Large intestine (tissue), 3 donors: ENCODE measurements at regions not wholly inside any gene's neighbourhood (a gene's known extent, or its start where the extent isn't known, plus 50 kb on each side); places are given as distances from the start of the nearest gene placed in this dataset.

ENCODE experiments used
- DNase-seq, 2 donors: peaks; one replicate each; pipeline versions ENCODE4 v3.0.0 to v3.0.0-alpha.2; 2013
- H3K27ac ChIP-seq: one replicate; pipeline ENCODE4 v1.5.1; 2013; ENCODE audit warnings: low read length
- H3K27me3 ChIP-seq: 2 replicates; pipeline ENCODE4 v1.6.1; 2013; ENCODE audit warnings: low read length; ENCODE audit not compliant: control insufficient read depth, insufficient read depth
- H3K36me3 ChIP-seq: 2 replicates; pipeline ENCODE4 v1.6.1; 2013; ENCODE audit warnings: low read length; ENCODE audit not compliant: control insufficient read depth, insufficient read depth
- H3K4me1 ChIP-seq: one replicate; pipeline ENCODE4 v1.6.1; 2013; ENCODE audit warnings: low read length; ENCODE audit not compliant: control insufficient read depth, insufficient read depth
- H3K4me3 ChIP-seq: one replicate; pipeline ENCODE4 v1.5.1; 2013; ENCODE audit warnings: low read length
- H3K9me3 ChIP-seq: one replicate; pipeline ENCODE4 v1.6.1; 2013; ENCODE audit warnings: mild to moderate bottlenecking, low read depth, low read length, moderate library complexity; ENCODE audit not compliant: control insufficient read depth
- WGBS: methylation state at CpG from one replicate; pipeline ENCODE4 v1.1.5; 2013; ENCODE audit warnings: low lambda C conversion rate; ENCODE audit not compliant: insufficient coverage; 5-methylcytosine and 5-hydroxymethylcytosine counted together

- H3K27ac ChIP-seq = no peak overlapping the region
- H3K9me3 ChIP-seq = no peaks in the 10 kb centered on the region
- no peaks in the 10 kb centered on the region for H3K27me3 ChIP-seq
- no peaks in the 10 kb centered on the region for H3K36me3 ChIP-seq
- H3K4me3 ChIP-seq = no peak overlapping the region
- no peak for DNase-seq
- H3K4me1 ChIP-seq = no peaks in the 10 kb centered on the region
These were observed 345.4 kb downstream of the COL12A1 start for GRCh38 chr6:74860456-74860855.

GRCh38 chr6:74857157-74857556 lies 348.7 kb downstream of the COL12A1 start:
- H3K36me3 ChIP-seq = no peaks in the 10 kb centered on the region
- H3K27me3 ChIP-seq = no peaks in the 10 kb centered on the region
- no CpG with 5 or more reads among the region's 3 CpGs for WGBS
- no peak overlapping the region for H3K27ac ChIP-seq
- no peaks in the 10 kb centered on the region for H3K4me1 ChIP-seq
- no peak for DNase-seq
- H3K4me3 ChIP-seq = no peak overlapping the region
- no peaks in the 10 kb centered on the region for H3K9me3 ChIP-seq

- no peak overlapping the region for H3K4me3 ChIP-seq
- H3K9me3 ChIP-seq = no peaks in the 10 kb centered on the region
- H3K36me3 ChIP-seq = no peaks in the 10 kb centered on the region
- no peak for DNase-seq
- H3K27ac ChIP-seq = no peak overlapping the region
- H3K27me3 ChIP-seq = no peaks in the 10 kb centered on the region
- no peaks in the 10 kb centered on the region for H3K4me1 ChIP-seq
These were observed 351.9 kb downstream of the COL12A1 start for GRCh38 chr6:74853991-74854390.

- Histone ChIP-seq H3K27me3 (no peaks in the 10 kb centered on the region), H3K9me3 (no peaks in the 10 kb centered on the region), H3K27ac (no peak overlapping the region), H3K36me3 (no peaks in the 10 kb centered on the region), H3K4me3 (no peak overlapping the region), H3K4me1 (no peaks in the 10 kb centered on the region)
- no peak for DNase-seq
- 42% methylated on average over 2 of the region's 2 CpGs for WGBS
These were observed 354.3 kb downstream of the COL12A1 start for GRCh38 chr6:74851596-74851995.

- WGBS = 67% methylated on average over 1 of the region's 3 CpGs
- no peak for DNase-seq
These were observed 364.9 kb downstream of the COL12A1 start for GRCh38 chr6:74840953-74841352.

GRCh38 chr6:74834967-74835366 lies 370.9 kb downstream of the COL12A1 start:
- 100% methylated on average over 1 of the region's 1 CpG for WGBS

More at GRCh38 chr6:74840953-74841352, 364.9 kb downstream of the COL12A1 start:
- Histone ChIP-seq H3K4me1 (no peaks in the 10 kb centered on the region), H3K27me3 (no peaks in the 10 kb centered on the region), H3K36me3 (no peaks in the 10 kb centered on the region), H3K9me3 (no peaks in the 10 kb centered on the region), H3K4me3 (no peak overlapping the region), H3K27ac (no peak overlapping the region)

GRCh38 chr6:74826263-74826662 lies 379.6 kb downstream of the COL12A1 start:
- WGBS = 70% methylated on average over 5 of the region's 6 CpGs
- H3K4me1 ChIP-seq = no peaks in the 10 kb centered on the region

More at GRCh38 chr6:74834967-74835366, 370.9 kb downstream of the COL12A1 start:
- no peak for DNase-seq
- Histone ChIP-seq H3K27ac (no peak overlapping the region), H3K9me3 (no peaks in the 10 kb centered on the region), H3K36me3 (no peaks in the 10 kb centered on the region), H3K4me1 (no peaks in the 10 kb centered on the region), H3K4me3 (no peak overlapping the region), H3K27me3 (no peaks in the 10 kb centered on the region)

GRCh38 chr6:74814440-74814839 lies 391.4 kb downstream of the COL12A1 start:
- Histone ChIP-seq H3K27ac (no peak overlapping the region), H3K4me3 (no peak overlapping the region), H3K4me1 (no peaks in the 10 kb centered on the region), H3K27me3 (no peaks in the 10 kb centered on the region), H3K36me3 (no peaks in the 10 kb centered on the region), H3K9me3 (no peaks in the 10 kb centered on the region)
- no CpG with 5 or more reads among the region's 4 CpGs for WGBS
- no peak for DNase-seq

More at GRCh38 chr6:74826263-74826662, 379.6 kb downstream of the COL12A1 start:
- no peaks in the 10 kb centered on the region for H3K9me3 ChIP-seq
- H3K36me3 ChIP-seq = no peaks in the 10 kb centered on the region
- no peaks in the 10 kb centered on the region for H3K27me3 ChIP-seq
- H3K4me3 ChIP-seq = no peak overlapping the region
- H3K27ac ChIP-seq = no peak overlapping the region
- no peak for DNase-seq

- Histone ChIP-seq H3K4me3 (no peak overlapping the region), H3K27ac (no peak overlapping the region), H3K36me3 (no peaks in the 10 kb centered on the region), H3K4me1 (no peaks in the 10 kb centered on the region), H3K9me3 (no peaks in the 10 kb centered on the region), H3K27me3 (no peaks in the 10 kb centered on the region)
- DNase-seq = no peak
- 80% methylated on average over 1 of the region's 2 CpGs for whole genome bisulfite sequencing
These were observed 398.2 kb downstream of the COL12A1 start for GRCh38 chr6:74807674-74808073.

- Histone ChIP-seq H3K4me1 (no peaks in the 10 kb centered on the region), H3K4me3 (no peak overlapping the region), H3K9me3 (no peaks in the 10 kb centered on the region), H3K36me3 (no peaks in the 10 kb centered on the region), H3K27ac (no peak overlapping the region), H3K27me3 (no peaks in the 10 kb centered on the region)
- 90% methylated on average over 2 of the region's 5 CpGs for whole genome bisulfite sequencing
- no peak for DNase-seq
These were observed 399.7 kb downstream of the COL12A1 start for GRCh38 chr6:74805916-74806696.

GRCh38 chr6:74798302-74798701 lies 407.6 kb downstream of the COL12A1 start:
- WGBS = 60% methylated on average over 1 of the region's 1 CpG
- no peak overlapping the region for H3K4me3 ChIP-seq
- DNase-seq = no peak
- no peak overlapping the region for H3K27ac ChIP-seq
- no peaks in the 10 kb centered on the region for H3K27me3 ChIP-seq
- no peaks in the 10 kb centered on the region for H3K36me3 ChIP-seq
- H3K4me1 ChIP-seq = no peaks in the 10 kb centered on the region
- no peaks in the 10 kb centered on the region for H3K9me3 ChIP-seq
